ENCODE measurements at regions not wholly inside any gene's neighbourhood (a gene's known extent, or its start where the extent isn't known, plus 50 kb on each side); places are given as distances from the start of the nearest gene placed in this dataset.

- TF ChIP-seq POLR2A (IDR thresholded peaks at IDR 0.05; ENCODE audit: low read length) (no peak), GATA1 (IDR thresholded peaks at IDR 0.05; ENCODE audit: low read depth, low read length) (no peak)
These were observed 250.5 kb upstream of the IGFBP7 start for GRCh38 chr4:57360681-57361080.
